Mucosa of stomach (tissue), 1 donor: ENCODE measurements at regions not wholly inside any gene's neighbourhood (a gene's known extent, or its start where the extent isn't known, plus 50 kb on each side); places are given as distances from the start of the nearest gene placed in this dataset.

Experiments
- H3K27me3 ChIP-seq: one replicate; pipeline ENCODE4 v1.7.0; 2013; ENCODE audit warnings: mild to moderate bottlenecking, low read length; ENCODE audit not compliant: control insufficient read depth, insufficient read depth
- H3K36me3 ChIP-seq: one replicate; pipeline ENCODE4 v1.7.0; 2013; ENCODE audit warnings: low read length; ENCODE audit not compliant: control insufficient read depth, insufficient read depth
- H3K4me1 ChIP-seq: one replicate; pipeline ENCODE4 v1.7.0; 2013; ENCODE audit warnings: mild to moderate bottlenecking, low read length; ENCODE audit not compliant: control insufficient read depth, insufficient read depth
- H3K4me3 ChIP-seq: one replicate; pipeline ENCODE4 v1.7.0; 2013; ENCODE audit warnings: low read length
- H3K9ac ChIP-seq: one replicate; pipeline ENCODE4 v1.7.0; 2013; ENCODE audit warnings: mild to moderate bottlenecking, low read length, moderate library complexity
- H3K9me3 ChIP-seq: one replicate; pipeline ENCODE4 v1.7.0; 2013; ENCODE audit warnings: mild to moderate bottlenecking, low read length, moderate library complexity; ENCODE audit not compliant: control insufficient read depth
- donor health status: Pancreatic carcinoma.

DNA sequence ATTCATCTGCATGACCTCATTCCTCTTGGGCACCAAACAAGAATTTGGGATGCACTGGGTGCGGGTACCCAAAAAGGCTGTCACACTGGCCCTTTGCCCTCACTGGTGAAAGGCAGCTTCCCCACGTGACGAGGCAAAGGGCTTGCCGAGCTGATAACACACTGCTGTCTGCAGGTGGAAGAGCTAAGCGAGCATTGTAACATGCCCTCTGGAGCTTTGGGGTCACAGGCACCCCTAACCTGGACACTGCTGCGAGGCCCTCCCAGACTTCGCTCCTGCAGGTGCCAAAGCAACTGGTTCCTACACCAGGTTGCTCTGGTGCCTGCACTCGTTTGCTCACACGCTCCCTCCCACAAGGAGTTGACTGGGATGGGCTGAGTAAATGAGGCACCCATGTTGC, 1595.7 kb downstream of the HACE1 start:
- H3K4me3 ChIP-seq, result no peak overlapping the region
- H3K9ac ChIP-seq, result no peak overlapping the region
- no peaks in the 10 kb centered on the region for H3K4me1 ChIP-seq
- no peaks in the 10 kb centered on the region for H3K9me3 ChIP-seq
- no peaks in the 10 kb centered on the region for H3K27me3 ChIP-seq
- H3K36me3 ChIP-seq, result no peaks in the 10 kb centered on the region

DNA sequence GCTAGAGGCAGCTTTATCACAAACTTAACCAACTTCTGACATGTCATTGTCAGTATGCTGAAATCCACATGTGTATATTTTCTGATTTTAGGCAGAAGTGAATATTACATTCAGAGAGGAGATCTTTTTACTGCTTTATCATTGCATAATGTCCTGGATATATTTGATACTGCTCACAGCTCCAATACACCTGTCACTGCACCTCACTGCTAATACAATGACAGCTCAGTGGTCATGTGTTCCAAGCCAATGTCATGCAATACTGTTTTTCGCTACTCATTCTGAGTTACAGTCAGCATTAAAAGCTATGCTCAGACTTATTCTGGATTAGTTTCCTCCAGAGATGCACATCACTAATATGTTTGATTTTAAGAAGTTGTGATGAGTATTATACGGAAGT, 1604.6 kb downstream of the HACE1 start:
- Histone ChIP-seq H3K9ac (no peak overlapping the region), H3K27me3 (no peaks in the 10 kb centered on the region), H3K4me3 (no peak overlapping the region), H3K9me3 (no peaks in the 10 kb centered on the region), H3K4me1 (no peaks in the 10 kb centered on the region), H3K36me3 (no peaks in the 10 kb centered on the region)

DNA sequence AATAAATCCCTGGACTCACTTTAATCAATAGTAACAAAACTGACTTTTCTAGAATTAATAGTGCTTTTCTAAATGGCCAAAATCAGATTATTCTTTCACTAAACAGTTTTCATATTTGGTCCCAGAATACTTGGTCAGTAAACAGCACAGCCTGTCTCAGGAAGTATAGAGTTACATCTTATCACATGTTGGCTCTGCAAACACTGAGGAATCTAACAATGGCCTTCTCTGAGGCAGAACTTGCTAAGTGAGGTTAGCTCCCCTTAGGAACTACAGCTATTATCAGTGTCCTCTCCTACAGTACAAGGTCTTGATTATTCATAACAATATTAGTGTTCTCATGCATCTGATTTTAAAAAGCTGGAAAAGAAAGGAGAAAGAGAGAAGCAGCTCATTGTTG, 1622.8 kb downstream of the HACE1 start:
- no peaks in the 10 kb centered on the region for H3K27me3 ChIP-seq
- no peaks in the 10 kb centered on the region for H3K9me3 ChIP-seq
- H3K4me1 ChIP-seq, result no peaks in the 10 kb centered on the region
- H3K9ac ChIP-seq, result no peak overlapping the region
- no peaks in the 10 kb centered on the region for H3K36me3 ChIP-seq
- no peak overlapping the region for H3K4me3 ChIP-seq

GRCh38 chr6:103231181-103231580, 1628.5 kb downstream of the HACE1 start:
- no peaks in the 10 kb centered on the region for H3K9me3 ChIP-seq
- no peaks in the 10 kb centered on the region for H3K4me1 ChIP-seq
- H3K9ac ChIP-seq, result no peak overlapping the region
- H3K4me3 ChIP-seq, result no peak overlapping the region
- no peaks in the 10 kb centered on the region for H3K27me3 ChIP-seq
- no peaks in the 10 kb centered on the region for H3K36me3 ChIP-seq

DNA sequence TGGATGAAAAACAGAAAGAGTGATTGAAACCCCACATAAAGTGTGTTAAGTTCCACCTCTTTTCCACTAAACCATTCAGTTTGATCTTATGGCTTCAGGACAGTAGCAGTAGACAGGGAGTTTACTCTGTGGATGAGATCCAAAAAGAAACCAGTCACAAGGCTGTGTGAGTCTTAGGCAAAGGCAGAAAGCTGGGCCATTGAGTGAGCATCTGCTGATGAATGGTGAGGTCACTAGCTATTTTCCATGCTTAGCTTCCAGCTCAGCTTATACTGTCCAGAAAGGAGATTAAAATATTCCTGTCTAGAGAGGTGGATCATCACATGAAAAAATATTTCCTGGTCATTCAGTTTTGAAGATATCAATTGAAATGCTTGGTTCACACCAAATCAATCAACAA, 1643.9 kb downstream of the HACE1 start:
- H3K9ac ChIP-seq, result no peak overlapping the region
- H3K27me3 ChIP-seq, result no peaks in the 10 kb centered on the region
- H3K9me3 ChIP-seq, result no peaks in the 10 kb centered on the region
- no peak overlapping the region for H3K4me3 ChIP-seq
- no peaks in the 10 kb centered on the region for H3K4me1 ChIP-seq
- H3K36me3 ChIP-seq, result no peaks in the 10 kb centered on the region

DNA sequence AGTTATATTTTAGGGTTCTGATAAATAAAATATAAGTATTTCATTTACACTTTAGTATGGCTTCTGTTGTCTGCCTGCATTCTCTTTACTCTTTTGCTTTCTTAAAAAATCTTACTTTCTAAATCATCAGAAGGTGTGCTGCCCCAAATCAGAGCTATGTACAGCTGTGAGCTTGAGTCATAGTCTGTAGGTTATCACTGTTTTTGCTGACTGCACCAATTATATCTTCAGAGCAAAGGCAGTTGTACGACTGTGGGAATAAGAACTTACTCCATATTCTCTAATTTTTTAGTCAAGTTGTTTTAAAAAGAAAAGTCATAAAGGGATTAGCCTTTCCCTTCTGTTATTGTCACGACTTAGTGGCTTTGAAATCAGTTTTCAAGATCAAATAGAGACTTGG, 1649.0 kb downstream of the HACE1 start:
- no peaks in the 10 kb centered on the region for H3K9me3 ChIP-seq
- no peaks in the 10 kb centered on the region for H3K4me1 ChIP-seq
- H3K9ac ChIP-seq, result no peak overlapping the region
- H3K4me3 ChIP-seq, result no peak overlapping the region
- H3K36me3 ChIP-seq, result no peaks in the 10 kb centered on the region
- H3K27me3 ChIP-seq, result no peaks in the 10 kb centered on the region

- no peaks in the 10 kb centered on the region for H3K9me3 ChIP-seq
- no peaks in the 10 kb centered on the region for H3K27me3 ChIP-seq
- H3K4me3 ChIP-seq, result no peak overlapping the region
- H3K36me3 ChIP-seq, result no peaks in the 10 kb centered on the region
- no peaks in the 10 kb centered on the region for H3K4me1 ChIP-seq
- no peak overlapping the region for H3K9ac ChIP-seq
Measured at GRCh38 chr6:103198386-103198785, 1661.3 kb downstream of the HACE1 start.

DNA sequence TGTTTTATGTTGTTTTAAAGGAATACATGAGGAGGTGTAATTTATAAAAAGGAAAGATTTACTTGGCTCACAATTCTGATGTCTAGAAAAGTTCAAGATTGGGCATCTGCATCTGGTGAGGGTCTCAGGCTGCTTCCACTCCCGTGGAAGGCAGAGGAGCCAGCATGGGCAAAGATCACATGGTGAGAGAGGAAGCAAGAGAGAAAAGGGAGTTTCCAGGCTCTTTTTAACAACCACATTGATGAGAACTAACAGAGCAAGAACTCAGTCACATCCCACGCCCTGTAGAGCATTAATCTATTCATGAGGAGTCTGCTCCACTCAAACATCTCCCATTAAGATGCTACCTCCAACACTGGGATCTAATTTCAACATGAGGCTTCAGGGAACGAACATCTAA, 1666.3 kb downstream of the HACE1 start:
- no peaks in the 10 kb centered on the region for H3K36me3 ChIP-seq
- H3K27me3 ChIP-seq, result no peaks in the 10 kb centered on the region
- H3K9me3 ChIP-seq, result no peaks in the 10 kb centered on the region
- H3K4me3 ChIP-seq, result no peak overlapping the region
- no peak overlapping the region for H3K9ac ChIP-seq
- no peaks in the 10 kb centered on the region for H3K4me1 ChIP-seq

- Histone ChIP-seq H3K9me3 (no peaks in the 10 kb centered on the region), H3K27me3 (no peaks in the 10 kb centered on the region), H3K4me3 (no peak overlapping the region), H3K4me1 (no peaks in the 10 kb centered on the region), H3K9ac (no peak overlapping the region), H3K36me3 (no peaks in the 10 kb centered on the region)
Measured at GRCh38 chr6:103191391-103192093, 1668.2 kb downstream of the HACE1 start.

GRCh38 chr6:103184776-103185175, 1674.9 kb downstream of the HACE1 start:
- H3K27me3 ChIP-seq, result no peaks in the 10 kb centered on the region
- H3K4me1 ChIP-seq, result no peaks in the 10 kb centered on the region
- no peak overlapping the region for H3K9ac ChIP-seq
- H3K4me3 ChIP-seq, result no peak overlapping the region
- H3K36me3 ChIP-seq, result no peaks in the 10 kb centered on the region
- H3K9me3 ChIP-seq, result no peaks in the 10 kb centered on the region

- Histone ChIP-seq H3K27me3 (no peaks in the 10 kb centered on the region), H3K9ac (no peak overlapping the region), H3K4me3 (no peak overlapping the region), H3K4me1 (no peaks in the 10 kb centered on the region), H3K9me3 (no peaks in the 10 kb centered on the region), H3K36me3 (no peaks in the 10 kb centered on the region)
Measured at GRCh38 chr6:103183831-103184411, 1675.8 kb downstream of the HACE1 start.

GRCh38 chr6:103178193-103178592, 1681.5 kb downstream of the HACE1 start:
- H3K4me1 ChIP-seq, result no peaks in the 10 kb centered on the region
- H3K27me3 ChIP-seq, result no peaks in the 10 kb centered on the region
- no peak overlapping the region for H3K4me3 ChIP-seq
- no peaks in the 10 kb centered on the region for H3K36me3 ChIP-seq
- H3K9me3 ChIP-seq, result no peaks in the 10 kb centered on the region
- H3K9ac ChIP-seq, result no peak overlapping the region

GRCh38 chr6:103177791-103178190, 1681.9 kb downstream of the HACE1 start:
- no peak overlapping the region for H3K9ac ChIP-seq
- no peak overlapping the region for H3K4me3 ChIP-seq

More at GRCh38 chr6:103177791-103178190, 1681.9 kb downstream of the HACE1 start:
- H3K36me3 ChIP-seq, result no peaks in the 10 kb centered on the region
- H3K27me3 ChIP-seq, result no peaks in the 10 kb centered on the region
- H3K4me1 ChIP-seq, result no peaks in the 10 kb centered on the region
- no peaks in the 10 kb centered on the region for H3K9me3 ChIP-seq
